Panc1 (cell line): ENCODE measurements at regions not wholly inside any gene's neighbourhood (a gene's known extent, or its start where the extent isn't known, plus 50 kb on each side); places are given as distances from the start of the nearest gene placed in this dataset.

Experiments
- TCF7L2 ChIP-seq: IDR thresholded peaks from 2 replicates; pipeline ENCODE4 v1.6.1; 2011; ENCODE audit warnings: mild to moderate bottlenecking, low read depth, low read length, inconsistent platforms
- TF ChIP-seq, protein P1 (sequence below), 2 experiments: IDR thresholded peaks; 2 replicates each; pipeline ENCODE4 v1.6.1; 2011 to 2012; ENCODE audit warnings: low read depth in 2 of 2, control low read depth in 1 of 2, low read length in 1 of 2, mild to moderate bottlenecking in 1 of 2, moderate library complexity in 1 of 2; ENCODE audit not compliant: insufficient read depth in 1 of 2
- TF ChIP-seq, protein P2 (sequence below): fragments of 450-650 bp; IDR thresholded peaks from 2 replicates; pipeline ENCODE4 v1.5.1; 2017; ENCODE audit warnings: mild to moderate bottlenecking

GRCh38 chr13:112242777-112243176, 133.4 kb upstream of the SPACA7 start:
- no peak for TF ChIP-seq TCF7L2
- TF ChIP-seq, protein P1, sequence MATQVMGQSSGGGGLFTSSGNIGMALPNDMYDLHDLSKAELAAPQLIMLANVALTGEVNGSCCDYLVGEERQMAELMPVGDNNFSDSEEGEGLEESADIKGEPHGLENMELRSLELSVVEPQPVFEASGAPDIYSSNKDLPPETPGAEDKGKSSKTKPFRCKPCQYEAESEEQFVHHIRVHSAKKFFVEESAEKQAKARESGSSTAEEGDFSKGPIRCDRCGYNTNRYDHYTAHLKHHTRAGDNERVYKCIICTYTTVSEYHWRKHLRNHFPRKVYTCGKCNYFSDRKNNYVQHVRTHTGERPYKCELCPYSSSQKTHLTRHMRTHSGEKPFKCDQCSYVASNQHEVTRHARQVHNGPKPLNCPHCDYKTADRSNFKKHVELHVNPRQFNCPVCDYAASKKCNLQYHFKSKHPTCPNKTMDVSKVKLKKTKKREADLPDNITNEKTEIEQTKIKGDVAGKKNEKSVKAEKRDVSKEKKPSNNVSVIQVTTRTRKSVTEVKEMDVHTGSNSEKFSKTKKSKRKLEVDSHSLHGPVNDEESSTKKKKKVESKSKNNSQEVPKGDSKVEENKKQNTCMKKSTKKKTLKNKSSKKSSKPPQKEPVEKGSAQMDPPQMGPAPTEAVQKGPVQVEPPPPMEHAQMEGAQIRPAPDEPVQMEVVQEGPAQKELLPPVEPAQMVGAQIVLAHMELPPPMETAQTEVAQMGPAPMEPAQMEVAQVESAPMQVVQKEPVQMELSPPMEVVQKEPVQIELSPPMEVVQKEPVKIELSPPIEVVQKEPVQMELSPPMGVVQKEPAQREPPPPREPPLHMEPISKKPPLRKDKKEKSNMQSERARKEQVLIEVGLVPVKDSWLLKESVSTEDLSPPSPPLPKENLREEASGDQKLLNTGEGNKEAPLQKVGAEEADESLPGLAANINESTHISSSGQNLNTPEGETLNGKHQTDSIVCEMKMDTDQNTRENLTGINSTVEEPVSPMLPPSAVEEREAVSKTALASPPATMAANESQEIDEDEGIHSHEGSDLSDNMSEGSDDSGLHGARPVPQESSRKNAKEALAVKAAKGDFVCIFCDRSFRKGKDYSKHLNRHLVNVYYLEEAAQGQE (IDR thresholded peaks at IDR 0.05; ENCODE audit: insufficient read depth in 1 of 2, low read depth in 2 of 2, low read length in 1 of 2): no peak
- TF ChIP-seq, protein P2, sequence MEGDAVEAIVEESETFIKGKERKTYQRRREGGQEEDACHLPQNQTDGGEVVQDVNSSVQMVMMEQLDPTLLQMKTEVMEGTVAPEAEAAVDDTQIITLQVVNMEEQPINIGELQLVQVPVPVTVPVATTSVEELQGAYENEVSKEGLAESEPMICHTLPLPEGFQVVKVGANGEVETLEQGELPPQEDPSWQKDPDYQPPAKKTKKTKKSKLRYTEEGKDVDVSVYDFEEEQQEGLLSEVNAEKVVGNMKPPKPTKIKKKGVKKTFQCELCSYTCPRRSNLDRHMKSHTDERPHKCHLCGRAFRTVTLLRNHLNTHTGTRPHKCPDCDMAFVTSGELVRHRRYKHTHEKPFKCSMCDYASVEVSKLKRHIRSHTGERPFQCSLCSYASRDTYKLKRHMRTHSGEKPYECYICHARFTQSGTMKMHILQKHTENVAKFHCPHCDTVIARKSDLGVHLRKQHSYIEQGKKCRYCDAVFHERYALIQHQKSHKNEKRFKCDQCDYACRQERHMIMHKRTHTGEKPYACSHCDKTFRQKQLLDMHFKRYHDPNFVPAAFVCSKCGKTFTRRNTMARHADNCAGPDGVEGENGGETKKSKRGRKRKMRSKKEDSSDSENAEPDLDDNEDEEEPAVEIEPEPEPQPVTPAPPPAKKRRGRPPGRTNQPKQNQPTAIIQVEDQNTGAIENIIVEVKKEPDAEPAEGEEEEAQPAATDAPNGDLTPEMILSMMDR: no peak
